Neuronal stem cell (in vitro differentiated cells): ENCODE measurements at regions not wholly inside any gene's neighbourhood (a gene's known extent, or its start where the extent isn't known, plus 50 kb on each side); places are given as distances from the start of the nearest gene placed in this dataset.

ENCODE experiments used
- DNase-seq: peaks from one replicate; pipeline ENCODE4 v3.0.0-alpha.2; 2013; ENCODE audit warnings: low spot score
- H2AFZ ChIP-seq: one replicate; pipeline ENCODE4 v1.6.1; 2013; ENCODE audit warnings: mild to moderate bottlenecking, low read length, inconsistent platforms
- H2AK5ac ChIP-seq: 2 replicates; pipeline ENCODE4 v1.6.1; 2013; ENCODE audit warnings: low read depth, mild to moderate bottlenecking, inconsistent platforms, low read length, moderate library complexity, mixed read lengths
- H2BK120ac ChIP-seq: 2 replicates; pipeline ENCODE4 v1.6.1; 2013; ENCODE audit warnings: low read depth, mild to moderate bottlenecking, inconsistent platforms, low read length, moderate library complexity, mixed read lengths
- H2BK12ac ChIP-seq: one replicate; pipeline ENCODE4 v1.6.1; 2013; ENCODE audit warnings: low read length, inconsistent platforms
- H2BK15ac ChIP-seq: 2 replicates; pipeline ENCODE4 v1.6.1; 2013; ENCODE audit warnings: mild to moderate bottlenecking, low read length, inconsistent platforms, mixed read lengths
- H2BK5ac ChIP-seq: one replicate; pipeline ENCODE4 v1.6.1; 2013; ENCODE audit warnings: inconsistent platforms, mild to moderate bottlenecking, low read length, moderate library complexity
- H3K14ac ChIP-seq: one replicate; pipeline ENCODE4 v1.6.1; 2013; ENCODE audit warnings: low read length, inconsistent platforms
- H3K18ac ChIP-seq: 2 replicates; pipeline ENCODE4 v1.6.1; 2013; ENCODE audit warnings: low read length, inconsistent platforms
- H3K23ac ChIP-seq: 2 replicates; pipeline ENCODE4 v1.6.1; 2013; ENCODE audit warnings: low read depth, mild to moderate bottlenecking, mixed read lengths, low read length, inconsistent platforms; ENCODE audit not compliant: poor library complexity
- H3K27ac ChIP-seq: replicated peaks from 3 replicates; pipeline ENCODE4 v1.5.1; 2013; ENCODE audit warnings: low read length, inconsistent platforms
- H3K27me3 ChIP-seq, 3 experiments: 2 replicates each; pipeline ENCODE4 v1.6.1; 2013; ENCODE audit warnings: low read length in 3 of 3, mild to moderate bottlenecking in 2 of 3, inconsistent platforms in 1 of 3, low read depth in 1 of 3, mixed read lengths in 1 of 3, moderate library complexity in 1 of 3; ENCODE audit not compliant: control insufficient read depth in 3 of 3, insufficient read depth in 3 of 3
- H3K36me3 ChIP-seq, 2 donors: replicated peaks in 1 of 2; 2 replicates each; pipeline ENCODE4 v1.6.1; 2013; ENCODE audit warnings: low read length in 2 of 2; ENCODE audit not compliant: control insufficient read depth in 2 of 2, insufficient read depth in 2 of 2
- H3K4ac ChIP-seq: 2 replicates; pipeline ENCODE4 v1.6.1; 2013; ENCODE audit warnings: inconsistent platforms, mild to moderate bottlenecking, low read length, moderate library complexity
- H3K4me1 ChIP-seq, 2 donors: 1 replicate in 1 of 2; 2 replicates in 1 of 2; pipeline ENCODE4 v1.6.1; 2013; ENCODE audit warnings: low read length in 2 of 2, low read depth in 1 of 2; ENCODE audit not compliant: control insufficient read depth in 2 of 2, insufficient read depth in 1 of 2
- H3K4me2 ChIP-seq: one replicate; pipeline ENCODE4 v1.6.1; 2013; ENCODE audit warnings: mild to moderate bottlenecking, low read length, inconsistent platforms; ENCODE audit not compliant: insufficient read depth, poor library complexity, severe bottlenecking
- H3K4me3 ChIP-seq, 2 donors: 2 replicates each; pipeline ENCODE4 v1.5.1; 2013; ENCODE audit warnings: low read length in 2 of 2, mild to moderate bottlenecking in 2 of 2, inconsistent platforms in 1 of 2, moderate library complexity in 1 of 2
- H3K79me1 ChIP-seq: one replicate; pipeline ENCODE4 v1.6.1; 2013; ENCODE audit warnings: low read depth, mild to moderate bottlenecking, inconsistent platforms, low read length, moderate library complexity
- H3K9ac ChIP-seq: one replicate; pipeline ENCODE4 v1.6.1; 2013; ENCODE audit warnings: mild to moderate bottlenecking, low read depth, low read length, inconsistent platforms; ENCODE audit not compliant: poor library complexity
- H3K9me3 ChIP-seq, 2 donors: replicated peaks in 1 of 2; 2 replicates each; pipeline versions ENCODE3 to v1.6.1; 2013; ENCODE audit warnings: low read length in 2 of 2, mild to moderate bottlenecking in 2 of 2, inconsistent platforms in 1 of 2, low read depth in 1 of 2, mixed read lengths in 1 of 2, moderate library complexity in 1 of 2; ENCODE audit not compliant: control insufficient read depth in 2 of 2, insufficient read depth in 1 of 2
- H4K8ac ChIP-seq: one replicate; pipeline ENCODE4 v1.6.1; 2013; ENCODE audit warnings: low read depth, mild to moderate bottlenecking, inconsistent platforms, low read length, moderate library complexity
- H4K91ac ChIP-seq: one replicate; pipeline ENCODE4 v1.6.1; 2013; ENCODE audit warnings: low read length, low read depth, mild to moderate bottlenecking, inconsistent platforms; ENCODE audit not compliant: poor library complexity
- WGBS, 2 donors: extraction: QIAGEN DNeasy Blood & Tissue Kit; methylation state at CpG; one replicate each; pipeline ENCODE4 v1.1.7; 2013; ENCODE audit warnings: missing lambda C conversion rate in 2 of 2, mixed read lengths in 1 of 2; ENCODE audit not compliant: insufficient read length in 2 of 2, insufficient replicate concordance in 1 of 2; ENCODE audit errors: extremely low coverage in 2 of 2; 5-methylcytosine and 5-hydroxymethylcytosine counted together

GRCh38 chr18:61261870-61262269, 71.4 kb upstream of the CDH20 start:
- no CpG with 5 or more reads among the region's 2 CpGs for WGBS, 2 donors
- Histone ChIP-seq H3K79me1 (no peaks in the 10 kb centered on the region), H2BK5ac (no peak overlapping the region), H3K4ac (no peak overlapping the region), H2BK15ac (no peak overlapping the region), H2AK5ac (no peak overlapping the region), H2AFZ (no peak overlapping the region), H3K27ac (no peak overlapping the region), H3K4me3 (no peak overlapping the region), H2BK120ac (no peak overlapping the region), H2BK12ac (no peak overlapping the region), H3K9ac (no peak overlapping the region), H3K14ac (no peak overlapping the region), H3K4me2 (no peak overlapping the region), H4K91ac (no peak overlapping the region), H3K23ac (no peak overlapping the region), H3K9me3 (no peaks in the 10 kb centered on the region), H3K4me1 (peaks cover 0 to 3% of the 10 kb centered on the region in 2 donors), H3K18ac (no peak overlapping the region), H4K8ac (no peak overlapping the region), H3K27me3 (no peaks in the 10 kb centered on the region), H3K36me3 (no peaks in the 10 kb centered on the region)
- DNase-seq = no peak

- DNase-seq = no peak
- Histone ChIP-seq H4K91ac (no peak overlapping the region), H2AFZ (no peak overlapping the region), H2BK5ac (no peak overlapping the region), H3K36me3 (no peaks in the 10 kb centered on the region), H3K4me3 (no peak overlapping the region), H2AK5ac (no peak overlapping the region), H2BK15ac (no peak overlapping the region), H3K27ac (no peak overlapping the region), H3K14ac (no peak overlapping the region), H4K8ac (no peak overlapping the region), H3K9ac (no peak overlapping the region), H3K4ac (no peak overlapping the region), H3K23ac (no peak overlapping the region), H2BK120ac (no peak overlapping the region), H3K18ac (no peak overlapping the region), H3K9me3 (no peaks in the 10 kb centered on the region), H2BK12ac (no peak overlapping the region), H3K4me2 (no peak overlapping the region), H3K79me1 (no peaks in the 10 kb centered on the region), H3K4me1 (no peaks in the 10 kb centered on the region), H3K27me3 (no peaks in the 10 kb centered on the region)
- no CpG with 5 or more reads among the region's 2 CpGs for WGBS, 2 donors
These were observed 60.4 kb upstream of the CDH20 start for GRCh38 chr18:61272793-61273192.

- Histone ChIP-seq H3K4me3 (no peak overlapping the region), H2AFZ (no peak overlapping the region), H3K9me3 (no peaks in the 10 kb centered on the region)
These were observed 59.7 kb upstream of the CDH20 start for GRCh38 chr18:61273533-61273932.

GRCh38 chr18:61274416-61274960, 58.7 kb upstream of the CDH20 start:
- no peak overlapping the region for H3K4me3 ChIP-seq
- no peak overlapping the region for H3K4ac ChIP-seq
- H3K27ac ChIP-seq = no peak overlapping the region
- H4K8ac ChIP-seq = no peak overlapping the region
- H3K4me1 ChIP-seq = no peaks in the 10 kb centered on the region
- no peak overlapping the region for H2AK5ac ChIP-seq
- no peak overlapping the region for H2BK15ac ChIP-seq
- H3K27me3 ChIP-seq = no peaks in the 10 kb centered on the region
- no peaks in the 10 kb centered on the region for H3K79me1 ChIP-seq
- H2BK120ac ChIP-seq = no peak overlapping the region
- H2BK12ac ChIP-seq = no peak overlapping the region
- H3K4me2 ChIP-seq = no peak overlapping the region
- no peaks in the 10 kb centered on the region for H3K36me3 ChIP-seq
- no peak overlapping the region for H3K9ac ChIP-seq
- no peak for DNase-seq
- no peak overlapping the region for H2BK5ac ChIP-seq
- no peak overlapping the region for H3K14ac ChIP-seq
- no peak overlapping the region for H4K91ac ChIP-seq
- H3K23ac ChIP-seq = no peak overlapping the region
- H2AFZ ChIP-seq = no peak overlapping the region
- H3K18ac ChIP-seq = no peak overlapping the region
- no peaks in the 10 kb centered on the region for H3K9me3 ChIP-seq

More at GRCh38 chr18:61273533-61273932, 59.7 kb upstream of the CDH20 start:
- H2BK15ac ChIP-seq = no peak overlapping the region
- no peak overlapping the region for H3K27ac ChIP-seq
- DNase-seq = no peak
- no peak overlapping the region for H4K91ac ChIP-seq
- WGBS, 2 donors = no CpG with 5 or more reads among the region's 3 CpGs
- no peak overlapping the region for H2BK12ac ChIP-seq
- no peak overlapping the region for H3K4me2 ChIP-seq
- H3K79me1 ChIP-seq = no peaks in the 10 kb centered on the region
- H2AK5ac ChIP-seq = no peak overlapping the region
- no peaks in the 10 kb centered on the region for H3K4me1 ChIP-seq
- no peak overlapping the region for H3K18ac ChIP-seq
- H3K36me3 ChIP-seq = no peaks in the 10 kb centered on the region
- H2BK5ac ChIP-seq = no peak overlapping the region
- no peak overlapping the region for H3K23ac ChIP-seq
- no peak overlapping the region for H4K8ac ChIP-seq
- H3K9ac ChIP-seq = no peak overlapping the region
- no peak overlapping the region for H3K4ac ChIP-seq
- no peak overlapping the region for H2BK120ac ChIP-seq
- H3K27me3 ChIP-seq = no peaks in the 10 kb centered on the region
- H3K14ac ChIP-seq = no peak overlapping the region
